ENCODE measurements at regions not wholly inside any gene's neighbourhood (a gene's known extent, or its start where the extent isn't known, plus 50 kb on each side); places are given as distances from the start of the nearest gene placed in this dataset.

DNA sequence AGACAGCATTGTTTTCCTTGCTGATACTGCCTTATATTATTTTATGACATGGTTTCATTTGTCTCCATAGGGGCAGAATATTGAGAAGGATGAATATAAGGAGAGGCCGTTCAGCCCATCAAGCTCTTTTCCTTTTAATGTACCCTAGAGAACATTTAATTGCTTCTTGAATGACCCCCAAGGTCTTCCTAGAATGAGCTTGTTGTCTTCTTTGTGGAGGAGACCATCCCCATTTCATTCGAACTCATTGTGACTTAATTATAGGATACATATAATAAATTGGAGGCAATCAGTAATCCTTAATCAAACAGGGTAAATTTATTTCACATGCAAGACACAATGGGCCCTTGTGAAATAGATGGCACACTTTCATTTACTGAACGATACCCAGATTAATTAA, 231.3 kb downstream of the MDFIC start:
- DNase-seq (ENCODE audit: low read depth in 2 of 3, low spot score in 2 of 3), result no peak

DNA sequence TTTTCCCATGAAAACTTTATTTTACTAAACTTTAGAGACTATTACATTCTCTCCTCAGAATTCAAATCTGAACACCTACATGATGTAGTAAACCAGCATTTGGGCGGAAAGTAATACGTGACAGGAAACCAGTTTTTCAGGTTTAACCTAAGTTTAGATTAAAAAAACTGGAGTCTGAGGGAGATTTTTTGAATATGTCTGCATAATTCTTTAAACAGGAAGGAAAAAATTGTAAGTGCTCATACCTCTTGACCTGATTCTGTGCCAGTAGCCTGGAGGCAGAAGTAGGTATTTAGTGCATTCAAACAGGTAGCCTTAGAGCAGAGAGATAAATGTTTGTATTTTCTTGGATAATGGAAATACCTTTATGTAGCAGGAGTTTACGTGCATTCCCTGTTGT, 224.3 kb downstream of the MDFIC start:
- DNase-seq (ENCODE audit: low read depth in 2 of 3, low spot score in 2 of 3), result no peak

DNA sequence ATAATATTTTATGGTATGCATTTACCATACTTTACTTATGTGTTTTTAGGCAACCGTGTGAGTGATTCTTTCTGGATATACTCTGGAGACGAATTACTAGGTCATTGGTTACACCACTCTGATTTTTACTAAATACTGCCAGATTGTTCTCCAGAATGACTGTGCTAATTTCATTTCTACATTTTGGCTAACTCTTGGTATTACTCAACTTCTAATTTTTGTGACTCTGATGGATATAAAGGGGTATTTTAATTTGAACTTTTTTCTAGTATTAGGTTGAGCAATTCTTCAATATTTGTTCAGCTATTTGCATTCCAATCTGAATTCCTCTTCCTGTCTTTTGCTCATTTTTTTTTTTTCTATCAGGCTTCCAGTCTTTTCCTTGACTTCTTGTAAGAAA, 223.6 kb downstream of the MDFIC start:
- no peak for DNase-seq (ENCODE audit: low read depth in 2 of 3, low spot score in 2 of 3)

DNA sequence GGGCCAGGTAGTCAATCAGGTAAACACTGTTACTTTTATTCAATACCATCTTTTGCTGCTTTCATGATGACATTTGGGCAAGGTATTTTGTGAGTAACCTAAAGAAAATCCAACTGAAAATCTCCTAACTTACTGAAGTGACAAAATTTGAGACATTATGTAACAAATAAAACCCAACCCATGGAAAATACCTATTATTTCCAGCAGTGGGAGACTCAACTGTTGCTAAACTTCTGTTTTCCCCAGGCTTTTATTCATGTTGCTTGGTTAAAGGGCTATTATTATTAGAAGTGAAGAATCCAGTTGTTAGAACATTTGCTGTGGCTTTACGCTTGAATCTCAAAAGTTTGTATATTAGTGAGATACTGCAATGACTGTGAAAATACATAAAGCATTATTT, 215.9 kb downstream of the MDFIC start:
- no peak for DNase-seq (ENCODE audit: low read depth in 2 of 3, low spot score in 2 of 3)

DNA sequence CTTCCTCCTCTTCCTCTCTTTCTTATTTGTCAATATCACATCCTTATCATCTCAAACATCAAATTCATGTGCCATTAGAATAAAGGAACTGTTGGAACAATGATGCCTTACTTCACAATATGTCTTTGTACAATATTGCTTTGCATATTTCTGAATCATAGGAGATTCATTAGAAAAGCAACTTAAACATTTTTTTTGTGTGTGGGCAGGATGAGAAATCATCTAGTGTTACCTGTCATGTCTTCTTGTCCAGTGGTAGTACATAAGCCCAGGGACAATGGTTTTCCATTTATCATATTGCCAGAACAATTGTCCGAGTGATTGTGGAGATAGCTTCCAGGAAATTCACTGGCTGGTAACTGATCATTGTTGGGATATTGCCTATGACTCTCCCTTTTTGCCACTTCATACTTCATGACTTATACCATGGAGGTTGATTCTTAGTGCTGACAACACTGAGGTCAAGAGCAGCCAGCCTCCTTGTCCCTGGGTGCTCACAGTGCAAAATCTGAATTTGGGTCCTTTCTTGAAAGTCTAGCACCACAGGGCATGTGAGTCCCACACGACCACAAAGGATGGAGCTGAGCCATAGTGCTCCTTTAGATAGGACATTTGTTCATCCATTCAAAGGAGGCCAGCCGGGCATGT, 215.0 kb downstream of the MDFIC start:
- DNase-seq (ENCODE audit: low read depth in 2 of 3, low spot score in 2 of 3), result no peak

DNA sequence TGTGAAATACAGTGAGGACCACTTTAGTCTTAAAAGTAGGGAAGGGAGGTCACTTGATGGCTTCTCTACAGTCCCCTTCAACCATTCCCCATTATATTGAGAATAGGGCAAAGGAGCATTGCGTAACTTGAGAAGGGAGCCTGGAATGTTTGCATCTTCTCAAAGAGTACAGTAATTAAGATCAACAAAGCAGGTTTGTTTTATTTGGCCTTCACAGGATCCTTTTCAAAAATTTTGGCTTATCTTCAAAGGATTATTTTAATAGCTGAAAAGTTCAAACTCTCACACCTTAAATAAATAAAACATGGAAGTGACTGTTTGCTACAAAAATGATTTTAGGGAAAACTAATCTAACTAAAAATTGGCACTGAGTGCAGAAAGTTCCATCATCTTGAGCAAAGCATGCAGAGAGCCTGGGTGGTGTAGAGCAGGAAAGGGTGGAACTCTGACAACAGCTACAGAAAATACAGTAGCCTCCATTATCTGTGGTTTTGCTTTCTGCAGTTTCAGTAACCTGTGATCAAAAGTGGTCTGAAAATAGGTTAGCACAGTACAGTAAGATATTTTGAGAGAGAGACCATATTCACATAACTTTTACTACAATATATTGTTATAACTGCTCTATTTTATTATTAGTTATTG, 214.0 kb downstream of the MDFIC start:
- DNase-seq (ENCODE audit: low read depth in 2 of 3, low spot score in 2 of 3), result no peak

DNA sequence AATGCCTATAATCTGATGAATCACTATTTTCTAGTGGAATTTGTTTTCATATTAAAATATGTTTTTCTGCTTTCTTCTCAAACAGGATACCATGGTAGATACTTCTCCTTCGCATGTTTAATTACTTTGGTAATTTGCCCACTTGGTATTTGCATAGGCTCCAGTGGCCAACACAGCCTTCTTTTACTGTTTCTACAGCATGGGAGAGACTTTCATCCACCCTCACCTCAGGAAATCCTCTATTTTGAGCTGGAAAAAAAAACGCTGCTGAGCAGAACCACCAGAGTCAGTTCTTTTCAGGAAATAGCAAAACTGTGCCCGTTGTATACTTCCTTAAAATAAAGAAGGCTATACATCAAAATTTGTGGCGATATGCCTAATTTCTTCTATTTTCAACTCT, 213.3 kb downstream of the MDFIC start:
- peak in 2 of 3 donors; percentile 13 to 38 for DNase-seq (ENCODE audit: low read depth in 2 of 3, low spot score in 2 of 3)

DNA sequence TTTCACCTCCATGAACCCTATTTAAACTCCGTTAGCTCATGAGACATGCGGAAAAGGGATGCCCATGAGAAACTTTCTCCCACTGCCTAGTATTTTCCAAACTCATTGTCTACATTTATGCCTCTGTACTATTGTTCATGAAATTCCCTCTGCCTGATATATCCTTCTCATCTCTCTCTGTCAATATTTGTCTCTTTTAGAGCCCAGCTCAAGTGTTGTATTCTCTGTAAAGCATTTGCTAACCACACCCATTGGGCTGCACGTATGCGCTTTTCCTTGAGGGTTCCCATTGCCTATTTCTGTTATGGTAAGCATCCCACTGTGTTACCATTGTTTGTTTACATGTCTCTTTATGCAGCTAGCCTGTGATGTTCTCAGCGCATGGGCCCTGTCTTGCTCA, 211.4 kb downstream of the MDFIC start:
- no peak for DNase-seq (ENCODE audit: low read depth in 2 of 3, low spot score in 2 of 3)

DNA sequence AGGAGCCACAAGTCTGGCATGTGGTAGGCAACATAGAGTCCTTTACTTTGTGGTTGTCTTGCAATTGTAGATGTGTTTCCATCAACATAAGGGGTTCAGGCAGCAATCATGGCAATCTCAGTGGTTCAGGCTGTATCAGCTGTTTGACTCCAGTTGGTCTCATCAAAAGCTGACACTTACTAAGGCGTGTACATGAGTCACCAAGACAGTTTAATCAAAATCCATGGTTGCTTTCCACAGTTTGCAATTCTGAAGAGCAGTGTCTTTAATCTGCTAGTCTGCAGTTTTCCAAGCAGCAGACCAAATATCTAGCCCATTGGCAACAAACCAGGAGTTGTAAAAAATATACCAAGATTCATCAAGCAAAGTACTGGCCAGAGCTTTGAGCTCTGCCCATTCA, 210.2 kb downstream of the MDFIC start:
- no peak for DNase-seq (ENCODE audit: low read depth in 2 of 3, low spot score in 2 of 3)

DNA sequence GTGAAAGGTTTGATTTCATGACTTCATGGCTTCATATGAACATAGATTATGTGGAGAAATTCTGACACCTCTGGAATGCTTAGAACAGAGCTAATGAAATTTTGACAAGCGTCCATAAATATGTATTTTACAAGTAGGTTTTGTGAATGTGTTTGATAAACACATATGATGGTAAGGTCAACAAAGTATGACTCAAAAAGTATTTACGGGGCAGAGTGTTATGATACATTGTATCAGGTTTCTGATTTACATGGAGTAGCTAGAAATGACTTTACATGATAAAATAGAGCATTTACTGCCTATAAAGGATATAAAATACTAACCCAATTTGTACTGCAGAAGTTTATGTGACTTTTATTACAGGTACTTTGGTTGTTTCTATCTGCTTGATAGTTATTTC, 206.3 kb downstream of the MDFIC start:
- no peak for DNase-seq (ENCODE audit: low read depth in 2 of 3, low spot score in 2 of 3)

DNA sequence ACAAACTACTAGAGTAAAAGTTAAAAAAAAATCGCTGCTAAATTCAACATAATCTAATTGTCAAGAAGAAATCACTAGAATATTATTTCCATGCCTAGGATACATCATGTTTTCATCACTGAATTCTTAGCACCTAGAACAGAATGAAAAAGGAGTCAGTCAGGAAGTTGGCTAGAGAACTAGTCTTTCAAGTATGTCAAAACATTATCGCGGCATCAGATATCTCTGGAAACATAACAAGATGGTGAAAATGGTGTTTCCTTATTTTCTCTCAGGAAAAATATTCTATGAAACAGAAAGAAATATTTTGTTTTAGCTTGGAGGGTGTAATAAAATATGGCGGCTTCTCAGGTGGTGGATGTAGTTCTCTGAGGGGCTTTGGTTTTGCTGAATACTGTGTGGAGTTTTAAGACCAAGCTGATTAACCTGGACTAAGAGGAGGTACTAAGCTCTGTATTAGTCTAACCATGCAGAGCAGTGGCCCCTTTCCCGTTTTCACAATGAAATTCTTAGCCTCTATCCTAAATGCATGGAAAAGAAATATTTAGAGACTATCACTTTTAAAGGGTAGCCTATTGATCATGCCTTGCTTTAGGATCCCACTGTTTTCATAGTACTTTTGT, 205.6 kb downstream of the MDFIC start:
- DNase-seq (ENCODE audit: low read depth in 2 of 3, low spot score in 2 of 3), result peak in 1 of 3 donors; percentile 17

DNA sequence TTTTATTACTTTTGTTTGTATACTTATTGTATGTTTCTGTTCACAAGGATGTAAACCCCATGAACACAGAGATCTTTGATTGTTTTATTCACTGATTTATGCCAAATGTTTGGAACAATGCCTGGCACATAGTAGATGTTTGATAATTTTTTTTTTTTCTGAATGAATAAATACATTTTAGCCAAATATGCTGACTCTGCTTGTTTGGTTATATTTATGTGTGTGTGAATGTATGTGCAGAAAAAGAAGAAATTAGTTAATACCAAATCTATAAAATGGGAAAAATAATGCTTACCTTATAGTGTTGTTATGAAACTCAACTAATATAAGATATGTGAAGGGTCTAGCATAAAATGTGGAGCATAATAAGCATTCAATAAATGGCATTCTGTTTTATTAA, 203.9 kb downstream of the MDFIC start:
- no peak for DNase-seq (ENCODE audit: low read depth in 2 of 3, low spot score in 2 of 3)

DNA sequence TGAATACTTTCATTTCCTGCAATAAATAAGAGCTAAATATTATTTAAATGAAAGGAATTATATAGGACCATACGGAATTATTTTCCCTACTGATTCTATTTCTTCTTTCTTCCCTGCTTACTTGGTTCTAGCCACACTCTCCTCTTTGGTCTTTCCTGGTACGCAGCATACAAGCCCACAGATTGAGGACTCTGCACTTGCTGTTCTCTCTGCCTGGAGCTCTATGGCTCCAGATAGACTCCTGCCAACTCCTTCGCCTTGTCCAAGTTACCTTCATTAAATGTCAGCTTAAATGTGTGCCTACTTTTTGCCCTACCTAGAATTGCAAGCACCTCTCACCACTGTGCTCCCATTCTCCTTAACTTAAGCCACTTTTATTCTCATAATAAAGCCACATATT, 203.4 kb downstream of the MDFIC start:
- no peak for DNase-seq (ENCODE audit: low read depth in 2 of 3, low spot score in 2 of 3)

DNA sequence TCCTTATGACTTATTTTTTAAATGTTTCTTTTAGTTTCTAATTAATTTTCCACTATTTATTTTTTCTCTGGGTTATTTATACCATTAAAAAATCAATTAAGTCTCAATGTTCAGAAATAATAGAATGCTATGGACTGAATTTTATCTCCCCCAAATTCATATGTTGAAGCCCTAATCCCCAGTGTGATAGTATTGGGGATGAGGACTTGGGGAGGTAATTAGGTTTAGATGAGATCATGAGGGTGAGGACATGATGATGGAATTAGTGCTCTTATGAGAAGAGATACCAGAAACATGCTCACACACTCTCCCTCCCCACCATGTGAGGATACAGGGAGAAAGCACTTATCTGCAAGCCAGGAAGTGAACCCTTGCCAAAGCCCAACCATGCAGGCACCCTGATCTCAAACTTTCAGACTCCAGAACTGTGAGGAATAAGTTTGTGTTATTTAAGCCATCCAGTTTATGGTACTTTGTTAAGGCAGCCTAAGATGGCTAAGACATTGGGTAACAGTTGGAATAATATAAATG, 202.6 kb downstream of the MDFIC start:
- no peak for DNase-seq (ENCODE audit: low read depth in 2 of 3, low spot score in 2 of 3)

DNA sequence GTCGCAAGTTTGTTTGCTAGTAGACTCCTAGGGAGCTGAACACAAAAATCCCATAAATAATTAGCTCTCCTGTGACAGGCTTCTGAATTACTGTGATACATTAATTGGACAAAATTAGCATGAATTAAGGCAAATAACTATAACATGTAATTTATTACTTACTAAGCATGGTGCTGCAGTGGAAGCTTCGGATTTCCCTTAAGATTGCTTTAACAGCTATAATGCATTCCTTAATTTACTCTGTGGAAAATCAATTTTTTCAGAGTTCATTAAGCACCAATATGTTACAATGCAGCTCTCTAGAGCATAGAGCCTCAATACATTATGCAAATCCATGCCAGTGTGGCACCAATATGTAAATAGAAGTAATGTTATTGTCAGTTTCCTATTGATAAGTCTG, 201.5 kb downstream of the MDFIC start:
- no peak for DNase-seq (ENCODE audit: low read depth in 2 of 3, low spot score in 2 of 3)

DNA sequence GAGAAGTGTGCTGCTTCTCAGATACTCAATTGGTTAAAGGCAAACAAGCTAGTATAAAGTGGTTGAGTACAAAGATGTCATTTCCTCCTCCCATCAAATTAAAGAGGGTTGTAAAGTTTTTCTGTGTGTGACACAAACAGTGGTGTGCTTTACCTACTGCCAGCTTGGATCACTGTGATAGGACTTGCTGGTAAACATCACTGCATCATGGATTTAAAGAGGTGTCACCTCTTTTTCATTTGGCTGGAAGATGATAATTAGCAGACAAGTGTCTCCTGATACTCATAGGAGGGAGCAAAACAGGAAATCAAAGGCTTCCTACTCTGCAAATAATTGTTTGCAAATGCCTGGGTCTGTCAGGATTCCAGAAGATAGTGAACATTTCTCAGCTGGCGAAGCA, 200.5 kb downstream of the MDFIC start:
- DNase-seq (ENCODE audit: low read depth in 2 of 3, low spot score in 2 of 3), result no peak

DNA sequence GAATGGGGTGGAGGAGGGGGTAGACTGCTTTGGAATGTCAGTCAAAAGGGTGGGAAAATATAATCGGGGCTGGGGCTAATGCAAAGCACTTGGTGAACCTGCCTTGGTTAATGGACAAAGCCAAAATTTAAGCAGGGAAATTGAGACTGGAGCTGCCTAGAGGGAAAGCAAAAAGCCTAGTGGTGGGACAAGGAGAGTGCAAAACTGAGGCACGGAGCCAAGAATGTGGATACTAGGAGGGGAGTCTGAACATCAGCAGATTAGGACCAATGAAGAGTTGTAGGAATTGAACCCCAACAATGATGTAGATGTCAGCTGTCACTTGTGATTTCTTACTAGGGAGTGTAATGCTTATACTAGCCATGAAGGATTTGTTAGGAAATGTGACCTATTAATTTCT, 195.9 kb downstream of the MDFIC start:
- no peak for DNase-seq (ENCODE audit: low read depth in 2 of 3, low spot score in 2 of 3)

DNA sequence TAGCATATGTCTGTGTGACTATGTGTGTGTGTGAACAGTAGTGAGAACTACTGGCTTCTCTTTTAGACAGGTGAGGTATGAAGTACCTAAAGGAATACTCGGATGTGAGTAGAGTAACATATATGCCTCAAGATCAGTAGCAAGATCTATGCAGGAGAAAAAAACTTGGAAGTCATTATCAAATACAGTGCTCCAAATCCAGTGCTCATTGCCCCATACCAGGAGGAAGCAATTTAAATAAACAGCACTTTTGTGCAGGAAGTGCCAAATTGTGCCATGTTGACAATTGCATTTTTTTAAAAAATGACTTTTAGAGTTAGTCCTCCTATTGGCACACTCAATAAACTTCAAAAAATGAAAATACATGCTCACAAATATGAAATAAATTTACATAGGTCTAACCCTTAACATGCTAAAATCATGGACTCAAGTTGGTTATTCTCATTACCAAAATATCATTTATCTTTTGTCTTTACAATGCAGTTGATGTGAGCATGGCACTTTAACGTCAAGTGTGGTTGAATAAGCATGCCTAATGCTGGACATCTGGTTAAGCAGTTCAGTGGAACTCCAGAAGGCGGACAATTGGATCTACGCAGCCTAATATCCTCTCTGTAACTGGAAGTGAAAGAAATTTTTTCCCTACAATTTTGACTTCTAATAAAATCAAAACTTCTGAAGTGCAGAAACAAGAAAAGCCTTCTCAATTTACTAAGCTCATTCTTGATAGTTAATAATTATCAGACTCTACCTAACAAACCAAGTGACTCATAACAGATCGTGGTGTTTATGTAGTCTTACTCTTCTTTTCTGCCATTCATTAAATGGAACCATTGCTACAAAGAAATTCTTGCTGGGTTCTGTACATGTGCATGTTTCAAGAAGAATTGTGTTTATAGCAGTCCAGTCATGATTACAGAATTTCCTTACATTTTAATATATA, 195.2 kb downstream of the MDFIC start:
- no peak for DNase-seq (ENCODE audit: low read depth in 2 of 3, low spot score in 2 of 3)

DNA sequence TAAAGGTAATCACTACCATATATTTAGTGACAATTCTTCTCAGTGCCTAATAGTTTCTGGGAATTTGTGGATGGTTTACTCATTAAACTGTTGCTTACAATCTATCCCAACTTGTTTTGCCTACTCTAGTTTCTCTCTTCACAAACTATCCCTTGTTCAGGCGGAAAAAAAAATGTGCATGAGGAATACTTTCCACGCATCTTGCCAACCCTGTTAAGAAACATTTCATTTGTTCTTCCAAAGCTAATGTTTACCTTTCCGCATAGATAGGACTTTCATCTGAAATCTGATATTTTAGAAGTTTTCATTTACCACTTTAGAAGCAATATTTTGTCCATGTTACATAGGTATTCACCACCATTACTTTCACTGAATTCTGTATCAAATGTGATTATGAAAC, 191.9 kb downstream of the MDFIC start:
- DNase-seq (ENCODE audit: low read depth in 2 of 3, low spot score in 2 of 3), result no peak

DNA sequence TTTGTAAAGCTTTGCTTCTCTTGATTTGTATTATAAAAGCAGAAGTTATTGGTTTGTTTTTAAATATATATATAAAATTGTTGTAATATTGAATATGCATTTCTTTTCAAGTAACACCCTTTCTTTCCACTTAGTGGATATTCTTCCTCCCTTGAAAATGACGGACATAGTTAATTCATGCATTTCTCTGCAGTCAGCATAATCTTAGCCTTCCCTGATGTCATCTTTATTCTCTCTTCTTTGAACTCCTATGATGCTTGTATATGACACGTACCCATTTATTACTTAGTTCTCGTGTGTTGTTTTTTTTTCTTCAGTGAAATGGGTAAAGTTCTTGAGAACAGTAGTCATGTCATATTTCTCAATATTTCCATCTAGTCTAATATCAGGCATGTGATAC, 191.2 kb downstream of the MDFIC start:
- DNase-seq (ENCODE audit: low read depth in 2 of 3, low spot score in 2 of 3), result no peak

DNA sequence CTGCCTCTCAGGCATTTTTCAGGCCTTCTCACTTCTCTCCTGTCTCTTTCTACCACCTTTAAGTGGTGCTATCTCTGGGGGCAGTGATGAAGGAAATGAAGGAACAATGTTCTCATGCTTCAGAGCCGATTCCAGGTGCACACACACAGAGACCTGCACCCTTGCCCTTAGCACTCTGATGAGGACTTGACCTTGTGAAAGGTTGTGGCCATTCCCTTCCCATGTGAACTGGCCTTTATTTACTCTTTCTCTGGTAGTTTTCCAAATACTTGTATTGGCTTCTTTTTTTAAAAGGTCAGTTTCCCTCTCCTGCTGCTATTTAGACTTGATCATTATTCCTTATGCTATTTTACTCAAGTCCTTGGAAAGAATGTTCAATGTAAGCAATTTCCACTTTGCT, 188.6 kb downstream of the MDFIC start:
- DNase-seq (ENCODE audit: low read depth in 2 of 3, low spot score in 2 of 3), result no peak
